HEK293 (cell line): ENCODE measurements at regions not wholly inside any gene's neighbourhood (a gene's known extent, or its start where the extent isn't known, plus 50 kb on each side); places are given as distances from the start of the nearest gene placed in this dataset.

Source experiments
- CTCF ChIP-seq: fragments of 450-650 bp; formaldehyde crosslinking; IDR thresholded peaks from 2 replicates; pipeline ENCODE4 v1.5.1; 2016; ENCODE audit warnings: missing biosample characterization, missing genetic modification characterization
- MZF1 ChIP-seq: fragments of 450-650 bp; formaldehyde crosslinking; IDR thresholded peaks from 2 replicates; pipeline ENCODE4 v1.5.1; 2017; ENCODE audit warnings: missing biosample characterization, missing genetic modification characterization, borderline replicate concordance
- PRDM1 ChIP-seq: fragments of 450-650 bp; formaldehyde crosslinking; IDR thresholded peaks from 2 replicates; pipeline ENCODE4; 2016; ENCODE audit warnings: missing biosample characterization, missing genetic modification characterization
- SP2 ChIP-seq: fragments of 450-650 bp; formaldehyde crosslinking; IDR thresholded peaks from 2 replicates; pipeline ENCODE4 v1.5.1; 2016; ENCODE audit warnings: missing biosample characterization, missing genetic modification characterization
- TCF7L2 ChIP-seq: IDR thresholded peaks from 2 replicates; pipeline ENCODE4 v1.6.1; 2011; ENCODE audit warnings: low read depth, mild to moderate bottlenecking, inconsistent platforms, low read length, moderate library complexity, borderline replicate concordance
- TRIM28 ChIP-seq: IDR thresholded peaks from 2 replicates; pipeline ENCODE4 v1.6.1; 2011; ENCODE audit warnings: low read length, control low read depth, borderline replicate concordance
- YY1 ChIP-seq: fragments of 450-650 bp; formaldehyde crosslinking; IDR thresholded peaks from 2 replicates; pipeline ENCODE4 v1.5.1; 2018; ENCODE audit warnings: missing biosample characterization, missing genetic modification characterization
- ZBTB48 ChIP-seq: fragments of 450-650 bp; formaldehyde crosslinking; IDR thresholded peaks from 2 replicates; pipeline ENCODE4 v1.5.1; 2016; ENCODE audit warnings: missing biosample characterization, missing genetic modification characterization
- ZIC2 ChIP-seq: fragments of 450-650 bp; formaldehyde crosslinking; IDR thresholded peaks from 2 replicates; pipeline ENCODE4 v1.5.1; 2016; ENCODE audit warnings: missing biosample characterization, missing genetic modification characterization
- ZNF10 ChIP-seq: fragments of 450-650 bp; formaldehyde crosslinking; IDR thresholded peaks from 2 replicates; pipeline ENCODE4 v1.5.1; 2017; ENCODE audit warnings: missing biosample characterization, missing genetic modification characterization
- ZNF621 ChIP-seq: fragments of 450-650 bp; formaldehyde crosslinking; IDR thresholded peaks from 2 replicates; pipeline ENCODE4 v1.5.1; 2017; ENCODE audit warnings: missing biosample characterization, missing genetic modification characterization
- ZNF701 ChIP-seq: fragments of 450-650 bp; formaldehyde crosslinking; IDR thresholded peaks from 2 replicates; pipeline ENCODE4 v1.5.1; 2016; ENCODE audit warnings: missing biosample characterization, missing genetic modification characterization
- ZNF792 ChIP-seq: fragments of 450-650 bp; formaldehyde crosslinking; IDR thresholded peaks from 2 replicates; pipeline ENCODE4 v1.5.1; 2016; ENCODE audit warnings: missing biosample characterization, missing genetic modification characterization

GRCh38 chr3:84442533-84442932 is 516.3 kb upstream of the CADM2 start:
- TF ChIP-seq TRIM28 (no peak), ZNF10 (no peak), TCF7L2 (no peak), CTCF (no peak), PRDM1 (tag by site-specific recombination) (no peak), ZIC2 (tag by site-specific recombination) (no peak), SP2 (tag by site-specific recombination) (no peak), ZBTB48 (tag by site-specific recombination) (no peak), ZNF621 (tag by site-specific recombination) (no peak), MZF1 (tag by site-specific recombination) (no peak), ZNF701 (tag by site-specific recombination) (no peak), ZNF792 (tag by site-specific recombination) (no peak), YY1 (tag by site-specific recombination) (no peak)
